ENCODE measurements at regions not wholly inside any gene's neighbourhood (a gene's known extent, or its start where the extent isn't known, plus 50 kb on each side); places are given as distances from the start of the nearest gene placed in this dataset.

DNA sequence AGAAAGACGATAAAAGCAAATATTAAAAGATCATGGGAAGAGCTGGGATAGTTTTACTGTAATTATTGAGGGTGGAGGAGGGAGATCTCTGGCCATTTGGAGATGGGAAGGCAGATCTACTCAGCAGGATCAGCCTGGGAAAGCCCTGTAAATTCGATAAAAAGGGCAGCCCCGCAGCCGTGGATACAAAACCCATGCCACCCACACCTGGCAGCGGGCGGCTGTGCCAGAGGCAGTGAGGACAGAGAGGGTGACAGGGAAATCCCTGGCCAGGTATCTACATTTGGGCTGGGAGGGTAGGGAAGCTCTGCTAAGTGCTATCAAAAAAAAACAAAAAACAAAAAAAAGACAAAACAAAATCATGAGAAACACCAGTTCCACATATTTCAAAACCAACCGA is 379.2 kb upstream of the IRX1 start:
- no peak for DNase-seq

DNA sequence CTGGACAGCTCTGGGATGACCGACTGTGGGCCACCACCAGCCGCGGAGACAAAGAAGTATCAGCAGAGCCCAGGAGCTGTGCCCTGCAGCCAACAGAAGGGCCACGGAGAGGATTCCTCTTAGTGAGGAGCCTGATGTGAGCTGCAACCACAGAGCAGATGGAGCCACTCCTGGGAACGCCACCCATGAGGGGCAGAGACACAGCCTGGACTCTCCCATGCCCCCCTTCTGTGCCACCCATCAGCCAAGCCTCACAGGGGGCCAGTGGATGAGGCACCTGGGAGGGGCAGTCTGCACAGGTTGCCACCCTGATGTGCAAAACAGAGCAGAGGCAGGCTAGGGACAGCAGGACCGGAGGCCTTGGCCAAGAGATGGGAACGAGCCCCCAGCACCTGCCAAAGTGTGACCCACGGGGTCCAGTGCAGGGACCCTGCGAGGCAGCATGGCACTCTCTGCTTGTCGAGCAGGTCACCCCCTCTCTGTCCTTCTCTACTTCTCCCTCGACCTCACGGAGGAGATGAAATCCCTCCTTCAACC is 380.7 kb upstream of the IRX1 start:
- no peak for DNase-seq

DNA sequence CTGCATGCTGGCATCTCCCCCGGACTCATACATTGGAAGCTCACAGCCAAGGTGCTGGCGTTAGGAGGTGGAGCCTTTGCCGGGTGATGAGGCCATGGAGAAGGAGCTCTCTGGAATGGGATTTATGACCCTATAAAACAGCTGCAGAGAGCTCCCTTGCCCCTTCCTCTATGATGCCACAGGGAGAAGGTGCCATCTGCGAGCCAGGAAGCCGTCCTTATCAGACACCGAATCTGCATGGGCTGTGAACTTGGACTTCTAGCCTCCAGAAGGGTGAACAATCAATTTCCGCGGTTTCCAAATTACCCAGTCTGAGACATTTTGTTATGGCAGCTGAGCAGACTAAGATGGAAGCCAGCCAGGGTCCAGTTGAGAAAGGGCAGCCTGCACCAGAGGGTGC is 381.2 kb upstream of the IRX1 start:
- no peak for DNase-seq

DNA sequence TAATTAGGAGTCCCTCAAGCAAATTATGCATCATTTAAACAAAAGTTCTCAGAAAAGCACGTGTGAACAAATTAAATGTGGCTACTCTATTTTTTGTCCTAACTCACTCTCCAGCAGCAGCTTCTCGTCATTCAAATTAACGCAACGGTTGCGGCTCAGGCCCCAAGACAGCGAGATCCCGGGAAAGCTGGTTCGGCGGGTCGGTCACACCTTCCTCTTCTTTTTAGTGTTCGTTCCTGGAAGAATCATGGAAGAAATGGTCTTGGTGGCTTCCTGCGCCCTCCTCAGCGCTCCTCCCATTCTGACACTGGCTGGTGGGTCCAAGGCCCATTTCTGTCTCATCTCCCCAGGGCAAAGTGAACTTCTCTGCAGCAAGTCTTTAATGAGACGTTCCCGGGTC is 382.8 kb upstream of the IRX1 start:
- DNase-seq = no peak

DNA sequence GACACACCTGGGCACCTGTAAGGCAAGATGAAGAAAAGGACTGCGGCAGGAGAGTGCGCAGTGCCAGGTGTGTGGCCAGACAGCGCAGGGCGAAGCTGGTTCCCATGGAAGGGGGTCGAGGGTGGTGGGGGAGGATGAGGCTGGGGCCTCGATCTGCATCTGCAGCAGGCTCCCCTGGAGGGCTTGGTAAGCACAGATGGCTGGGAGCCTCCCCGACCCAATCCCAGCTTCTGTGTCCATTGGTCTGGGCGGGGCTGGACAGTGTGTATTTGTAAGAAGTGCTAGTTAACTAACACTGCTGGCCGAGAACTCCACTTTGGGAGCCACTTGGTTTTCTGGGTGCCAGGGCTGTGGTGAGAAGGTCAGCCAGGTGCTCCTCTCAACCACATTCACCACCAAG is 385.1 kb upstream of the IRX1 start:
- no peak for DNase-seq

DNA sequence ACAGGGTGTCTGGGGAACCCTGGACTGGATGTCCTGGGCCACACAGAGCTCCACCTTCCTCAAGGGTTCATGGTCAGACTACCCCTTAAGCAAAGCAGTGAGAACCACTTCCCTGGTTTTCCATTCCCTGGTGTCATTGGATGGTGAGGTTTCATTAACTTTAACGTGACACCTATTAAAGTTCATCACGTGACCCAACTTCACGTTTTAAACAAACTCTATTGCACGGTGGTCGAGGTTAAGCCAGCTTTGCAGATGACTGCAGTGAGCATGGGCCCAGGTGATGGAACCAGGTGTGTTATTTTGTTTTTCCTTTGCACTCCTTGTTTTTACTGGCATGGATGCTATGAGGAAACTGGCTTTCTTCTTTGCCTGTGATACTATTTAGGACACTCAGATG is 385.7 kb upstream of the IRX1 start:
- DNase-seq = no peak

DNA sequence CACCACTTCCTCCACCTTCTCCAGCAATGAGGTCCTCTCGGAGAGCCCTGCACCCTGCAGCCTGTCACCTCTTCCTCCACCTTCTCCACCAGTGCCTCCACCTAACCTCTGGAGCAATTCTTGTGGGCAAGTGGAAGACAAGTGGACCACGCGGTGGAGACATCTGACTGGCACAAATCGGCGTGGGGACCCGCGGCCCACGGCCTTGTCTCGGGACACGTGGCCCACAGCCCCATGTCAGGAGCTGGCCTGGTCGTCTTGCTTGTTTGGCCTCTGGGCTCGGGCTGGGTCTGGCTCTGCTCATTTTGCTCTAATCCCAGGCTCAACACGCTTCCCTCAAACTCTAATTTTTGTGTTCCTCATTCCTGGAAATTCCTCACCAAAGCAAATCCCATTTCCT is 393.1 kb upstream of the IRX1 start:
- DNase-seq = no peak

DNA sequence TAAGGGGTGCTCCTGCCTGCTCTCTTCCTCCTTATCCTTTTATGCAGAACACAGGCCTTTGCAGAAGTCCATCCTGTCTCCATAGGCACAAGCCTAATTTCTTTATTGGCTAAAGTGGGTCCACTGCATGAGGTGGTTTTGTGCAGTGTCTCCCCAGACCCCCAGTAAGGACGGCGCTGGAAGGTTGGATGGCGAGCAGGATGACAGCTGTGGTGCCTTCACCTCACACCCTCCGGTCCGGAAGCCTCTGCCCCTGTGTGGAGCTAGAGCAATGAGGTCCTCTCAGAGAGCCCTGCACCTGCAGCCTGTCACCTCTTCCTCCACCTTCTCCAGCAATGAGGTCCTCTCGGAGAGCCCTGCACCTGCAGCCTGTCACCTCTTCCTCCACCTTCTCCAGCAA is 393.7 kb upstream of the IRX1 start:
- DNase-seq = no peak

DNA sequence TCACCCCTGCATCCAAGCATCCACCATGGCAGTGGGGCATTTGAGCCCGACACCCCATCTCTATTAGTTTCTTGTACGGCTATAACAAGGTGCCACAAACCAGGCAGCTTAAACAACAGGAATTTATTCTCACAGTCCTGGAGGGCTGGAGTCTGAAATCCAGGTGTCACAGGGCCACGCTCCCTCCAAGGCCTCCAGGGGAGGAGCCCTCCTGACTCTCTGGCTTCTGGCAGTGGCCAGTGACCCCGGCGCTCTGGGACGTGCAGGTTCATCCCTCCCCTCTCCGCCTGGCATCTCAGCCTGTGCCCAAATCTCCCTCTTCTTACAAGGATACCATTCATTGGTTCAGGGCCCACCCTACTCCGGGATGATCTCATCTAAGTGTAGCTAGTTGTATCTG is 394.5 kb upstream of the IRX1 start:
- no peak for DNase-seq

DNA sequence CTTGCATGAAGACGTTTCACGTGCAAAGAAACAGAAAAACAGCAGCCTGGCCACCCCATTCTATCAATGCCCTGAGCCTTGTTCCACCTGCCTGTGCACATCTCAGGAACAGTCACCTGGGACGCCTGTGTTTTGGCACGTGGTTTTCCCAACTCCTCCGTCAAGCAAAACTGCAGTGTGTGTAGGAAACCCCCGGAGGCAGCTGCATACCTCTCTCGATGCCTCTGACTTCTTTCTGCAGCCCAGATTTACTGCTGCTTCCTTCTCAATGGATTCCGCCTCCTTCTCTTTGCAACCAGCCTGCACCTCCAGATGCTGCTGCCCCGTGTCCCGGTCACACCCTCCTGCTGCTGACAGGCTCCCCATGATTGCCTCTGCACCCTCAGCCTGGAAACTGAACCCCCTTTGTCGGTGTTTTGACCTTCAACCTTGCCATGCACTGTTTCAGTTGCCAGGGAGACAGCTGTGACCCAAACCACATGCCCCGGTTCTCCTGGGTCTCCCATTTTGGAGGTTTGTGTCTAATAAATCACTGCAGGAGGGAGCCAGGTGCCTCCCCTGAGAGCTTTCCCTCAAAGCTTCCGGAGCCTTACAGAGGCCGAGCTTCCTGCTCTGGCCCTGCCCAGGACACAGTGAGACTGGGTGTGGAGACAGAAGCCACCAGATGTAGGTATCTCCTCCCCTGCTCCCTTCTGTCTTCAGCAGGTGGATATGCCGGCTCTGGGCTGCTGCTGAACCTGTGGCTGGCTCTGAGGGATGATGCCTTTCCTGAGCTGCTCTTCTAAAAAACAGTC is 395.5 kb upstream of the IRX1 start:
- no peak for DNase-seq

DNA sequence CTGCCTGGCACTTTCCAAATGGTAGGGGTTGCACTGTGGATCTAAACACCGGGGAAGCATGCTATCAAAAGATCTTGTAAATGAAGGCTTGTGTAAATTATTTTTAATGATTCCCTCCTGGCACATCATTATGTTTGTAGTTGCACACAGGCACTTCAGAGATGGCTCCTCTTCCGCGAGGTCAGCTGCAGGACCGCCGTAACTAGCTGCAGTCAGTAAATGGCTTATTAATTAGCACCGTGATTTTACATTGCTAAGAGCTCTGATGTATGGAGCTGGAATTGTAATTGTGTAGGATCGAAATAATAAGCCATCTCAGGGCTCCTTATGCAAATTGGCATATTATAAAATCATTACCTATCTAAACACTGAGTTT is 397.6 kb upstream of the IRX1 start:
- no peak for DNase-seq

DNA sequence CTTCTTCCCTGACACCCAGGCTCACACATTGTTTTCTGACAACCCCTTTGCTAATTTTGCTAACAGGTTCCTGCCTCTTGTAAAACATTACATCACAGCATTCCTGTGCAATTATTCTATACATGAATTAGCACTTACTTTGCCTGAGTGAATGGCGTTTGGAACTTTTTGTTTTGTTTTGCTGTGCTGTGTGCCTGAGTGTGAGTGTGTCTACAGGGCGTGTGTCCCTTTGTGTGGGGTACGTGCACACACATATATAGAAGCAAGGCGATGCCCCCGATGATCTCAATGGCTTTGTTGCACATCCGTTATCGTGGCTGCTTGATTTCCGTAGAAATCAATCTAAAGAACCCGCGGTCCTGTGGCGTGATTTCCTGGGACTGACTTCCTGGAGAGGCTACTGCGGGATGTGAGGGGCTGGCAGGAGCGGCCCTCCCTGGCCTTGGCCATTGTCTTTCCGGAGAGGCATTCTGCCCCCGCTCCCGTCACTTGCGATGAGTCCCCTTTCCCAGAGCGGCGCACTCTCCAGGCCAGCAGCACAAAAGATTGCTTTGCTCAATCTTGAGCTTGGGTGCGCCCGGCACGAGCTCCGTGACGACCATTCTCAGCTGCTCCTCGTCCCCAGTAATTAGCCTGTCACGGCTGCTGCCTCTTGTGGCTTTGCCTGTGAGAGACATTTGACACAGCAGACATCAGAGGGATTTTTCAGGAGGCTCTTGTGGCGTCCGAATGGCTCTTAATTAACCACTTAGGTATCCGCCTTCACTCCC is 398.1 kb upstream of the IRX1 start:
- DNase-seq = no peak

DNA sequence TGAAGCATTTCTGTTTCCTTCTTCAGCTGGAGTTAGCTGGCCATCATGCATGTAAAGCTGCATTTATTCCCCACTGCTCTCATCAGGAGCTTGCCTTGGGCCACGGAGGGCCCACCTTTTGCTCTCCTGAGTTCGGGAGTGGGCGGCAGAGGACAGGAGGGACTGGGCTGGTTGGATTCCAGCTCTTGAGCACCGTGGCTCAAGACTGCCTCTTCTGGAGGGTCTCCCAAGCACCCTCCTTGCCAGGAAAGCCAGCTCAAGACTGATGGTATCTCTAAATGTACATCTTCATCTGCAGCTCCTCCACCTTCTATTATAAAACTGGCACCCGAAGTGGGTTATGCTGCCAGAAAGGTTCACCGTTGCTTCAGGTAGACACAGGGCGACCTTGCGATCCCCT is 399.6 kb upstream of the IRX1 start:
- DNase-seq = no peak

DNA sequence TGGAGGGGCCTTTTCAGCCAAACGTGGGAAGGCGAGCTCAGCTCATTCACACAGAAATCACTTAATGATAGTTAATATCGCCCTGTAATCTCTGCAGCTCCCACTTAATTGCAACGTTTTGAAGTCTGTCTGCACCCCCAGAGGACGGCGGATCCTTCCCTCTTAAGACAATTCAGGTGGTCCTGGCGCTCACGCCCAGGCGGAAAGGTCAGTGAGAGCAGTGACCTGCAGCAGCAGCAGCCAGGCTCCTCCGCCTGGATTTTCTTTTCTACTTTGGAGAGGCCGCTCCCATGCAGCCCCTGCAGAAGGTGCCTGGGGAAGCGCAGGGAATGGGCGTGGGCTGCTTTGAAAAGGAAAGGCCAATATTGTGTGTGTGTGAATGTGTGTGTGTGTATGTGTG is 400.9 kb upstream of the IRX1 start:
- no peak for DNase-seq

DNA sequence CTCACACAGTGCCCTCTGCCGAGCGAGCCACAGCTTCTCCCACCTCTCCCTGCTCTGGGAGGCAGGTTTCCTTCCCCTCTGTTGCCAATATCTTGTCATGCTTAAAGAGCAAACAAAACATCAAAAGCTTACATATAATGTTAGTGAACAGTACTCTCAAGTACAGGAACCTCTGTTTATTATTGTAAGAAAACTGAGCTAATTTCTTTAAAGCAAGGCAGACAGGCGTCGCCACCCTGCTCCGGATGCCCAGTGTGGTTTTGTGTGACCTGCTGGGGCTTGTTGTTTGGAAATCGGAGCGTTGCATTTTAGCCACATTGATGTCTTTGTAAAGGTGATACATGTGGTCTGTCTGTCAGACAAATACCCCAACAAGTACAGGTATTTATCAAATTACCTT is 401.4 kb upstream of the IRX1 start:
- DNase-seq = no peak

DNA sequence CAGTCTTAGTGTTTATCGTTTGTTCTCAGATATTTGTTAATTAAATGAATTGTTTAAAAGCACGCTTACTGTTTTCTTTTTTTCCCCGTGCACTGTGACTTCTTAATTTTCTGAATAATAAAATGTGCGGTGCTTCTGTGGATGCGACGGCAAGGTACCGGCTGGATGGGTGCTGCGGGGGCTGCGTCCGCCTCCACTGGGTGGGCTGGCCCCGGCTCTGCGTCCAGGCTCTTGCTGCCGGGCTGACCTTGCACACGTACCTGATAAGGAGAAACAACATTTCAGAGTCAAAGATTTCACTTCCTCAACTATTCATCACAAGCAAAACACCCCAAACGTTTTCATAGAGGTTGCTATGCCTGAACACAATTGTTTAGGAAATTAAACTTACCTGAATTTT is 404.0 kb upstream of the IRX1 start:
- no peak for DNase-seq

DNA sequence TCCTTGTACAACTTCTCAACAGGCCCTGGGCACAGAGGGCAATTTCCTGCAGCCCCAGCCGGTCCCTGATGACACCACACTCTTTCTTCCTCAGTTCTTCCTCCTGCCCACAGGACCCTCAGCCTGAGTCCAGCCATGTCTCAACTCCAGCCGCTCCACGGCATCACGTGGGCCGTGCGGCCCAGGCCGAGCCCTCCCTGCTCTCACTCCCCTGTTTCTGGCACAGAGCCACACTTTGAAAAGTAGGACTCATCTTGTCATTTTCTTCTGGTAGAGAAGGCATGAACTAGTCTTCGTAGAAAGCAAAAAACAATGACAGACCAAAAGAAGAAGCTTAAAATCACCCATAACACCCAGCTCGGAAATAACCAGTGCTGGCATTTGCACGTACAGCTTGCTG is 404.7 kb upstream of the IRX1 start:
- DNase-seq = no peak

DNA sequence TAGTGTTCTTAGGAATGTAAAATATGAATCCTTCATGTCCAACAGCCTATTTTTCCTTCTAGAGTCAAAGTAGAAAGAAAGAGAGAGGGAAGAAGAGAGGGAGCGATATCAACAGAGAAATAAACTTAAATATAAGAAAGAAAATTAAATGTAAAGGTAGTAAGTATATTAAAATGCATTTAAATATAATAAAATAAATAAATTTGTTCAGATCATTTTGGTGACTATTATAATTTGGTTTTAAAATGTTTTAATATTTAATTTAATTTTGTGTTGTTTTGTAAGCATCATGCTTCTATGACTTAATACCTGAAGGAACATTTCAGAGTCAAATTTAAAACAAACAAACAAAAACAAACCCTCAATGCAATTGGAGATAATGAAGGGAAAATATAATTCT is 405.2 kb upstream of the IRX1 start:
- no peak for DNase-seq

DNA sequence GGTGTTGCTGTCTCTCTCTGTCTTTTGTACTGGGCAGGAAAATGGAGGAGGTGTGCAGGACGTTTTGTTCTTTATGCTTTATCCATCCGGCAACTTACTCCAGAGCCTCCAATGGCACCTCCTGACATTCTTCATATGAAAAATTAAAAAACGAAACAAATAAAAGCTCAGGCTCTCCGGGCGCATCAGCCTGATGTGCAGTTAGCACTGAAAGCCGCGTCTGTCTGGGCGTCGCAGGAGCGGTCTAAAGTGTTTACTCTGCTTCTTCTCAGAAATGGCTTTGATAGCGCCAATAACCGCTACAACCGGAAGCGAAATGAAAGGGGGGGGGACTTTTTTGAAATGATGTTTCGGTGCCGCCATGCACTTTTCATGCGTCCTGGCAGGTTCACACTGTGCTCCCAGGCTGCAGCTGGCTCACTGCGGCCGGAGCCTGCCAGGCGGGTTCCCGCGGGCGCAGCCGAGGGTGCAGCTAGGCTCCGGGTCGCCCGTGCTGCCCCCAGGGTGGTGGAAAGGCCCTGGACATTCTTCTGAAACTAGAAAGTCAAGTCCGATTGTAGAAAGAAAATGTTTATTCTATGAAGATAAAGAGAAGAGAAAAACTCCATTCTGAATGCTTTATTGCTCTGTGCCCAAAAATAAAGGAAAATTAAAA is 407.7 kb upstream of the IRX1 start:
- no peak for DNase-seq

DNA sequence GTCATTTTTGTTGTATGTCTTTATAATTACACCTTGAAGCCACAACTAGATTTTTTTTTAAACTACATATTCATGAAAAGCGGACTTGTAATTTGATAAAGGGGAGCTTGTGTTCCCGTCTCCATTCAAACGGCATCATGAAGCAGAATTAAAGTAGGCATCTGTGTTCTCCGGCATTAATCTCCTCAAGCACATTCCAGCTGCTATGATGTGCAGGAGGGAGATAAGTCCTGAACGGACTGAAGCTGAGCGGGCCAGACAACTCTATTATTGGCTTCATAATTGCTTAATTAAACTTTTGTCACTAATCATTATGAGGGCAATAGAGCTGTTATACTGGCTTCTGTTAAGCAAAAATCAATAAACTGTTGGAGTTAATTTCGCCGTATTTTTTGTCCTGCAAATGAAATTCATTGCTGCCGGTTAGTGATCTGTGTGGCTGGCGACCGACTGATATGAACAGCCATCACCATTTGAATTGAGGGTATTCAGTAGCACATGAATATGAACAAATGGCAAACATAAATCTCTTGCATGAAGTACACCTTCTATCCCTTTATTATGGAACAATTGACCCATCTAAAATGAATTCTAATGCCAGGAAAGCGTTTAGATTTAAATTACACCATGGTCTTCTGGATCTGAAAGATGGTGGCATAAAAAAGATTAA is 408.8 kb upstream of the IRX1 start:
- no peak for DNase-seq

DNA sequence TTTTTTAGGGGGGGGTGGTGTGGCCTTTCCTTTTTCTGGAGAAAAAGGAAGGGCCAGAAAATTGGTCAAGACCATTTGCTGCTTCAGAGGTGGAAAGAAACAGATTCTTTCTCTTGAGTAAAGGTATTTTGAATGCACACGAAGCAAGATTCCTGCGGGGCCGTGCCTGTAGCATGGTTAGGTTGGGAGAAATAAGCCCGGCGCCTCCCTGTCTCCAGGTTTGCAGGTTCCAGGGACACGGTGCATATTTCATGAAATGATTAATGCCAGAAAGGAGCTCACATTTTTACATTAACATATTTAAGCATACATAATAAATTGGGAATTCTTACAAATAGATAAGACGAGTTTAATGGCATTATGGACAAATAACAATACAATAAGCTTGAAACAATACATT is 409.5 kb upstream of the IRX1 start:
- DNase-seq = no peak

DNA sequence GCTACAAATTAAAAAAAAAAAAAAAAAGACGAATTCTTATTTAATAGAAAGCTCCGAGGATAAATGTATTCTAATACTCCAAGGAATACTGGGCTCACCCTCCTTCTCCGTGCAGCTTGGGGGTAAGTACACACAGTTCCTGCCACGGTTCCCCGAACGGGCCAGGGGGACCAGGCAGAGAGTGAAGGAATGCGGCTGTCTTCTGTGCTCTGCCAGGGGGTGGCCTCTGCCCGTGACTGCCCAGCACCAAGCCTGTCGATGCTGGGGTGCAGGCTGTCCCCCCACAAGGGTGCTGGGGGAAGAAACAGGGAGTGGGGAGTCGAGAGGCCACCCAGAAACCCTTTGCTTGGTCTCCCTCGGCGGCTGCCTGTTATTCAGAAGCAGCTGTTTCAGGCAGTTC is 410.1 kb upstream of the IRX1 start:
- no peak for DNase-seq

DNA sequence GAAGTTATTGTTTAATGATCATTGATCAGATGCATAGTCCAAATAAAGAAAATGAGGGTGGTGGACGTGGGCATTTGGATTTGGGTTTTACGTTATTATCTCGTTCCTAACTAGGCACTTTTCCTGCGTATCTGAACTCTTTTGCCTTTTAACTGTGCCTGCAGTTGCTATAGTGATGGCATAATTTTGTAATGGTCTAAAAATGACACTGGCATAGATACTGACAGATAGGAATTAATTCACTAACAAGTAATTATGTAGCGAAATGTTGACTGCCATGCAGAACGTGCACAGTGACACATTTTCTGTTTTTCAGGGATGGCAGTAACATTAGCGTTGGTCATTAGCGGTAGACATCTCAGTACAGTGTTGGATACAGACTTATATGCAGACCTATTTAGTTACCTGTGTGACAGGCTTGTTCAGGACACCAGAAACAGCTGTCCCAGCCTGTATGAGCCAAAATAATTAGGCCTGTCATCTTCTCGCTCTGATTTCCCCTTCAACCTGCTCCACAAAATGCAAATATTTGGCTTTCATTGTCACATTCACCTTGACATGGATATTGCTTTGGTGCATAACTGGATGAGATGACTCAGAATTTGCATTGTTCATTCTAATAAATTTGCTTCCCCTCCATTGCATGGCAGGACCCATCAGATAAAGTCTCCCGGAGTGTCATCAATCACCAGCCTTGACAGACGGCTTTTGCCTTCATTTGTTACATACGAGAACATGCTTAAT is 413.3 kb upstream of the IRX1 start:
- no peak for DNase-seq

Data from NCI-H1417 treated with DMSO at 0.1 percent for 48 hours (cell line).